ENCODE measurements at regions not wholly inside any gene's neighbourhood (a gene's known extent, or its start where the extent isn't known, plus 50 kb on each side); places are given as distances from the start of the nearest gene placed in this dataset.

- Histone ChIP-seq H3K4me3 (no peak overlapping the region), H3K27me3 (replicated peaks; ENCODE audit: insufficient read depth) (no peaks in the 10 kb centered on the region), H3K36me3 (no peaks in the 10 kb centered on the region), H3K27ac (no peak overlapping the region), H3K9me3 (no peaks in the 10 kb centered on the region), H3K4me1 (ENCODE audit: control insufficient read depth in 1 of 2, low read depth in 2 of 2) (peaks cover 0 to 5% of the 10 kb centered on the region in 2 donors)
- TF ChIP-seq, protein P1, sequence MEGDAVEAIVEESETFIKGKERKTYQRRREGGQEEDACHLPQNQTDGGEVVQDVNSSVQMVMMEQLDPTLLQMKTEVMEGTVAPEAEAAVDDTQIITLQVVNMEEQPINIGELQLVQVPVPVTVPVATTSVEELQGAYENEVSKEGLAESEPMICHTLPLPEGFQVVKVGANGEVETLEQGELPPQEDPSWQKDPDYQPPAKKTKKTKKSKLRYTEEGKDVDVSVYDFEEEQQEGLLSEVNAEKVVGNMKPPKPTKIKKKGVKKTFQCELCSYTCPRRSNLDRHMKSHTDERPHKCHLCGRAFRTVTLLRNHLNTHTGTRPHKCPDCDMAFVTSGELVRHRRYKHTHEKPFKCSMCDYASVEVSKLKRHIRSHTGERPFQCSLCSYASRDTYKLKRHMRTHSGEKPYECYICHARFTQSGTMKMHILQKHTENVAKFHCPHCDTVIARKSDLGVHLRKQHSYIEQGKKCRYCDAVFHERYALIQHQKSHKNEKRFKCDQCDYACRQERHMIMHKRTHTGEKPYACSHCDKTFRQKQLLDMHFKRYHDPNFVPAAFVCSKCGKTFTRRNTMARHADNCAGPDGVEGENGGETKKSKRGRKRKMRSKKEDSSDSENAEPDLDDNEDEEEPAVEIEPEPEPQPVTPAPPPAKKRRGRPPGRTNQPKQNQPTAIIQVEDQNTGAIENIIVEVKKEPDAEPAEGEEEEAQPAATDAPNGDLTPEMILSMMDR (IDR thresholded peaks at IDR 0.05), result no peak
- no peak for ATAC-seq (ENCODE audit: insufficient number of reproducible peaks, low FRiP score, low read depth)
- no peak for DNase-seq (ENCODE audit: low spot score)
Measured at GRCh38 chr4:156503119-156503518, 468.5 kb downstream of the PDGFC start.

DNA sequence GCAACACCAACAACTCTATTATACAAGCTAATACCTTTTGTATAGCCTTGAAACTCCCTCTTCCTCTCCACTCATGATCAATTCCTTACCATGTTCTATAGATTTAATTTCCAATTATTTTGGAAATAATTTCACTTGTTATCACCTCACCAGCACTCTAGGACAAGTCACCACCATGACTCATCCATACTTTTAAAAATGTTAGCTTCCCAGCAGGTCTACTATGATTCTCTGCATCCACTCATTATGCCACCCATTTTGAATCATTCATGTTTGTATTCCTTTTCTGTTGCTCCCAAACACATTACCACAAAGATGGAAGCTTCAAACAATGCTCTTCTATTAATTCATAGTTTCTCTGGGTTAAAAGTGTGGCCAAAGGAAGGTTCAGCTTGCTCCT is 469.6 kb downstream of the PDGFC start:
- Histone ChIP-seq H3K9me3 (no peaks in the 10 kb centered on the region), H3K27me3 (replicated peaks; ENCODE audit: insufficient read depth) (no peaks in the 10 kb centered on the region), H3K36me3 (no peaks in the 10 kb centered on the region), H3K4me3 (no peak overlapping the region), H3K4me1 (ENCODE audit: control insufficient read depth in 1 of 2, low read depth in 2 of 2) (peaks cover 0 to under 1% of the 10 kb centered on the region in 2 donors), H3K27ac (no peak overlapping the region)
- ATAC-seq (ENCODE audit: insufficient number of reproducible peaks, low FRiP score, low read depth) (no peak), DNase-seq (ENCODE audit: low spot score) (no peak)
- TF ChIP-seq, protein P1 (IDR thresholded peaks at IDR 0.05), result no peak

GRCh38 chr4:156499684-156500083 is 471.9 kb downstream of the PDGFC start:
- Histone ChIP-seq H3K4me3 (no peak overlapping the region), H3K36me3 (no peaks in the 10 kb centered on the region), H3K27me3 (replicated peaks; ENCODE audit: insufficient read depth) (no peaks in the 10 kb centered on the region), H3K4me1 (ENCODE audit: control insufficient read depth in 1 of 2, low read depth in 2 of 2) (peaks cover 3 to 12% of the 10 kb centered on the region in 2 donors), H3K27ac (no peak overlapping the region), H3K9me3 (no peaks in the 10 kb centered on the region)
- no peak for DNase-seq (ENCODE audit: low spot score)
- no peak for ATAC-seq (ENCODE audit: insufficient number of reproducible peaks, low FRiP score, low read depth)
- TF ChIP-seq, protein P1 (IDR thresholded peaks at IDR 0.05), result no peak

DNA sequence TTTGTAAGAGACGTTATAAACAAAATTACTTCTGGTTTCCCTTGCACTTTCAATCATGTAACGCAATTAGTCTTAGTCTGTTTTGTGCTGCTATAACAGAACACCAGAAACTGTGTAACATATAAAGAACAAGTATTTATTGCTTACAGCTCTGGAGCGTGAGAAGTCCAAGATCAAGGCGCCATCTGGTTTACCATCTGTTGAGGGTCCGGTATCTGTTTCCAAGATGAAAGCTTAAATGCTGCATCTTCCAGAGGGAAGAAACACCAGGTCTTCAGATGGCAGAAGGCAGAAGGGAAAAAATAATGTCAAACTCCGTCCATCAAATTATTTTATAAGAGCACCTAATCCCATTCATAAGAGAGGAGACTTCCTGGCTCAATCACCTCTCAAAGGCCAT is 474.1 kb downstream of the PDGFC start:
- Histone ChIP-seq H3K4me1 (ENCODE audit: control insufficient read depth in 1 of 2, low read depth in 2 of 2) (peaks cover 3 to 12% of the 10 kb centered on the region in 2 donors), H3K36me3 (no peaks in the 10 kb centered on the region), H3K4me3 (no peak overlapping the region), H3K9me3 (no peaks in the 10 kb centered on the region), H3K27ac (no peak overlapping the region), H3K27me3 (replicated peaks; ENCODE audit: insufficient read depth) (no peaks in the 10 kb centered on the region)
- no peak for ATAC-seq (ENCODE audit: insufficient number of reproducible peaks, low FRiP score, low read depth)
- TF ChIP-seq, protein P1 (IDR thresholded peaks at IDR 0.05), result no peak
- no peak for DNase-seq (ENCODE audit: low spot score)

DNA sequence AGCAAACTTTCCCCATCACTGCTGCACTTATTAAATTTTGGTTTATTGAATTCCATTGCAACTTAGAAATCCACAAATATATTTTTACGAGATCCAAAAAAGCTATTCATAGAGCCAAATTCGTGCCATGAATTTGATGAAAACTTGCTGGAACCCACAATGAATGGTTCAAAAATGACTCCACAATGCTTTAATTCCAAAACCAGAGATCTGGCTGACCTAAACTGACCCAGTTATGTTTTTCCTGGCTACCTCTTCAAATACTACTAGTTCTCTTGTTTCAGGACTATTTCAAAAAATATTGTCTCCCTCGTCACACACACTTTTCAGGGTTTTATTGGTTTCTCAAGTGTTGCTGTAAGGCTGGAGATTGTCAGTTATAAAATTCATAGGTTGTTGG is 474.8 kb downstream of the PDGFC start:
- no peaks in the 10 kb centered on the region for H3K36me3 ChIP-seq
- ATAC-seq (ENCODE audit: insufficient number of reproducible peaks, low FRiP score, low read depth) (no peak), DNase-seq (ENCODE audit: low spot score) (no peak)
- TF ChIP-seq, protein P1 (IDR thresholded peaks at IDR 0.05), result no peak
- H3K27me3 ChIP-seq (replicated peaks; ENCODE audit: insufficient read depth), result no peaks in the 10 kb centered on the region
- H3K9me3 ChIP-seq, result no peaks in the 10 kb centered on the region
- H3K27ac ChIP-seq, result no peak overlapping the region
- H3K4me1 ChIP-seq (ENCODE audit: control insufficient read depth in 1 of 2, low read depth in 2 of 2), result peaks cover 3 to 12% of the 10 kb centered on the region in 2 donors
- H3K4me3 ChIP-seq, result no peak overlapping the region

Data from thoracic aorta (tissue), 2 donors.